Nephron progenitor cell (in vitro differentiated cells): ENCODE measurements at regions not wholly inside any gene's neighbourhood (a gene's known extent, or its start where the extent isn't known, plus 50 kb on each side); places are given as distances from the start of the nearest gene placed in this dataset.

ENCODE experiments used
- DNase-seq: peaks from one replicate; pipeline ENCODE4 v3.0.0; 2021
- H3K27ac Mint-ChIP-seq: 2 replicates; pipeline ENCODE4 v1.8.0; 2021; ENCODE audit warnings: mild to moderate bottlenecking, moderate library complexity, mixed read lengths
- H3K27me3 Mint-ChIP-seq: 2 replicates; pipeline ENCODE4 v1.8.0; 2021; ENCODE audit warnings: mild to moderate bottlenecking, low read depth, mixed read lengths; ENCODE audit not compliant: poor library complexity
- H3K36me3 Mint-ChIP-seq: 2 replicates; pipeline ENCODE4 v1.8.0; 2021; ENCODE audit warnings: low read depth, mixed read lengths
- H3K4me1 Mint-ChIP-seq: 2 replicates; pipeline ENCODE4 v1.8.0; 2021; ENCODE audit warnings: mixed read lengths
- H3K4me3 Mint-ChIP-seq: 2 replicates; pipeline ENCODE4 v1.8.0; 2021; ENCODE audit warnings: mild to moderate bottlenecking, moderate library complexity, mixed read lengths
- H3K9me3 Mint-ChIP-seq: 2 replicates; pipeline ENCODE4 v1.8.0; 2021; ENCODE audit warnings: mild to moderate bottlenecking, moderate library complexity, mixed read lengths
- CTCF ChIP-seq: fragments of 200-600 bp; sonication (generic); IDR thresholded peaks from 2 replicates; pipeline ENCODE4 v1.5.0; 2021; ENCODE audit warnings: antibody characterized with exemption

GRCh38 chr21:33162436-33162951, 67.2 kb upstream of the IFNAR2 start:
- no peak for DNase-seq
- no peak overlapping the region for H3K4me3 Mint-ChIP-seq
- H3K9me3 Mint-ChIP-seq: peaks cover 12% of the 10 kb centered on the region
- H3K27ac Mint-ChIP-seq: no peak overlapping the region
- peaks cover 10% of the 10 kb centered on the region for H3K4me1 Mint-ChIP-seq
- no peak for TF ChIP-seq CTCF
- H3K36me3 Mint-ChIP-seq: no peaks in the 10 kb centered on the region
- H3K27me3 Mint-ChIP-seq: peaks cover 19% of the 10 kb centered on the region

GRCh38 chr21:33168886-33169285, 60.9 kb upstream of the IFNAR2 start:
- H3K36me3 Mint-ChIP-seq: no peaks in the 10 kb centered on the region
- no peak overlapping the region for H3K4me3 Mint-ChIP-seq
- TF ChIP-seq CTCF: no peak
- H3K9me3 Mint-ChIP-seq: peaks cover 10% of the 10 kb centered on the region
- H3K27me3 Mint-ChIP-seq: peaks cover 18% of the 10 kb centered on the region
- no peak overlapping the region for H3K27ac Mint-ChIP-seq
- no peak for DNase-seq
- H3K4me1 Mint-ChIP-seq: no peaks in the 10 kb centered on the region

GRCh38 chr21:33169359-33169758, 60.4 kb upstream of the IFNAR2 start:
- H3K27me3 Mint-ChIP-seq: peaks cover 15% of the 10 kb centered on the region
- no peak overlapping the region for H3K27ac Mint-ChIP-seq
- no peak for DNase-seq
- no peak overlapping the region for H3K4me3 Mint-ChIP-seq
- H3K9me3 Mint-ChIP-seq: peaks cover 10% of the 10 kb centered on the region
- H3K4me1 Mint-ChIP-seq: no peaks in the 10 kb centered on the region
- H3K36me3 Mint-ChIP-seq: no peaks in the 10 kb centered on the region
- TF ChIP-seq CTCF: no peak

- no peak for TF ChIP-seq CTCF
- H3K27ac Mint-ChIP-seq: no peak overlapping the region
- no peak for DNase-seq
- H3K9me3 Mint-ChIP-seq: peaks cover 8% of the 10 kb centered on the region
- H3K27me3 Mint-ChIP-seq: peaks cover 12% of the 10 kb centered on the region
- H3K4me1 Mint-ChIP-seq: no peaks in the 10 kb centered on the region
- H3K4me3 Mint-ChIP-seq: no peak overlapping the region
- H3K36me3 Mint-ChIP-seq: no peaks in the 10 kb centered on the region
Measured at GRCh38 chr21:33171616-33172169, 58.0 kb upstream of the IFNAR2 start.

GRCh38 chr21:33174756-33175155, 55.0 kb upstream of the IFNAR2 start:
- no peak for DNase-seq
- H3K36me3 Mint-ChIP-seq: no peaks in the 10 kb centered on the region
- no peak overlapping the region for H3K4me3 Mint-ChIP-seq
- H3K27ac Mint-ChIP-seq: no peak overlapping the region
- H3K27me3 Mint-ChIP-seq: peaks cover 8% of the 10 kb centered on the region
- no peak for TF ChIP-seq CTCF
- H3K4me1 Mint-ChIP-seq: no peaks in the 10 kb centered on the region
- H3K9me3 Mint-ChIP-seq: no peaks in the 10 kb centered on the region
